ENCODE measurements at regions not wholly inside any gene's neighbourhood (a gene's known extent, or its start where the extent isn't known, plus 50 kb on each side); places are given as distances from the start of the nearest gene placed in this dataset.

- TF ChIP-seq POLR2A (IDR thresholded peaks at IDR 0.05): no peak
- no peak for TF ChIP-seq EP300 (IDR thresholded peaks at IDR 0.05)
Observed at GRCh38 chr6:61134028-61134427, 1152.0 kb downstream of the KHDRBS2 start.
